ENCODE measurements at regions not wholly inside any gene's neighbourhood (a gene's known extent, or its start where the extent isn't known, plus 50 kb on each side); places are given as distances from the start of the nearest gene placed in this dataset.

- DNase-seq, result no peak
- Histone ChIP-seq H3K9me3 (peaks cover 0 to 14% (median 0%) of the 10 kb centered on the region in 11 donors), H3K4me1 (no peaks in the 10 kb centered on the region), H3K36me3 (no peaks in the 10 kb centered on the region), H3K27me3 (peaks cover 0 to 3% (median 0%) of the 10 kb centered on the region in 7 donors), H3K27ac (no peak overlapping the region), H3K4me3 (no peak overlapping the region)
- TF ChIP-seq CTCF (IDR thresholded peaks at IDR 0.05), result no peak
- ATAC-seq, result no peak
- 79 to 84% methylated on average over 4 of the region's 4 CpGs for WGBS, 2 donors
- intact Hi-C loops (cut with DNase I), result no loop called here
These were observed 284.3 kb downstream of the DHX35 start for GRCh38 chr20:39246436-39246835.

- Histone ChIP-seq H3K9me3 (peaks cover 0 to 14% (median 0%) of the 10 kb centered on the region in 11 donors), H3K4me3 (no peak overlapping the region), H3K4me1 (no peaks in the 10 kb centered on the region), H3K27ac (no peak overlapping the region), H3K36me3 (no peaks in the 10 kb centered on the region), H3K27me3 (peaks cover 0 to 3% (median 0%) of the 10 kb centered on the region in 7 donors)
- intact Hi-C loops (cut with DNase I), result no loop called here
- DNase-seq (no peak), ATAC-seq (no peak)
- TF ChIP-seq CTCF (IDR thresholded peaks at IDR 0.05), result no peak
- 83 to 92% methylated on average over 1 of the region's 1 CpG for WGBS, 2 donors
These were observed 283.7 kb downstream of the DHX35 start for GRCh38 chr20:39245685-39246311.

GRCh38 chr20:39243962-39244361 is 281.8 kb downstream of the DHX35 start:
- no peak for TF ChIP-seq CTCF (IDR thresholded peaks at IDR 0.05)
- Histone ChIP-seq H3K36me3 (no peaks in the 10 kb centered on the region), H3K4me3 (no peak overlapping the region), H3K27ac (no peak overlapping the region), H3K9me3 (peaks cover 0 to 14% (median 0%) of the 10 kb centered on the region in 11 donors), H3K27me3 (peaks cover 0 to 6% (median 0%) of the 10 kb centered on the region in 7 donors), H3K4me1 (no peaks in the 10 kb centered on the region)
- ATAC-seq (no peak), DNase-seq (no peak)
- 77 to 84% methylated on average over 1 of the region's 1 CpG for WGBS, 2 donors
- intact Hi-C loops (cut with DNase I), result no loop called here

GRCh38 chr20:39242614-39243013 is 280.5 kb downstream of the DHX35 start:
- Histone ChIP-seq H3K27me3 (peaks cover 0 to 6% (median 2%) of the 10 kb centered on the region in 7 donors), H3K4me1 (no peaks in the 10 kb centered on the region), H3K9me3 (peaks cover 0 to 14% (median 0%) of the 10 kb centered on the region in 11 donors), H3K36me3 (no peaks in the 10 kb centered on the region), H3K27ac (no peak overlapping the region), H3K4me3 (no peak overlapping the region)
- intact Hi-C loops (cut with DNase I), result no loop called here
- TF ChIP-seq CTCF (IDR thresholded peaks at IDR 0.05), result no peak
- DNase-seq, result no peak
- ATAC-seq, result no peak
